ENCODE measurements at regions not wholly inside any gene's neighbourhood (a gene's known extent, or its start where the extent isn't known, plus 50 kb on each side); places are given as distances from the start of the nearest gene placed in this dataset.

- H3K4me3 ChIP-seq (ENCODE audit: low read depth in 2 of 2, low read length in 1 of 2): no peak overlapping the region
- no peak for DNase-seq
- no peaks in the 10 kb centered on the region for H3K36me3 ChIP-seq (replicated peaks in 1 of 2; ENCODE audit: control insufficient read depth in 1 of 2, insufficient read depth in 2 of 2, low read length in 1 of 2)
- H3K4me2 ChIP-seq: no peak overlapping the region
- no peaks in the 10 kb centered on the region for H3K79me2 ChIP-seq (ENCODE audit: insufficient read depth)
- CTCF ChIA-PET: no interaction called here
- H2AFZ ChIP-seq (ENCODE audit: low read depth): no peak overlapping the region
- no peaks in the 10 kb centered on the region for H3K9me3 ChIP-seq
- POLR2A ChIA-PET: no interaction called here
- TF ChIP-seq TAF1 (IDR thresholded peaks at IDR 0.05; ENCODE audit: borderline replicate concordance, low read depth, low read length): no peak
- TF ChIP-seq EP300 (IDR thresholded peaks at IDR 0.05; ENCODE audit: borderline replicate concordance in 1 of 2, low read depth in 1 of 2, low read length in 1 of 2): no peak
- TF ChIP-seq ELF1 (IDR thresholded peaks at IDR 0.05): no peak
- TF ChIP-seq ZBTB33 (IDR thresholded peaks at IDR 0.05; ENCODE audit: borderline replicate concordance, low read depth): no peak
- TF ChIP-seq GATA2 (CRISPR knock-in tag; IDR thresholded peaks at IDR 0.05): no peak
- TF ChIP-seq RXRA (IDR thresholded peaks at IDR 0.05; ENCODE audit: borderline replicate concordance, low read depth): no peak
- TF ChIP-seq PBX3 (IDR thresholded peaks at IDR 0.05): no peak
- TF ChIP-seq RFX5 (IDR thresholded peaks at IDR 0.05; ENCODE audit: low read length): no peak
- no peak for TF ChIP-seq NFIC (IDR thresholded peaks at IDR 0.05; ENCODE audit: borderline replicate concordance)
- no peak for TF ChIP-seq TCF12 (IDR thresholded peaks at IDR 0.05)
- no peak for TF ChIP-seq TEAD4 (IDR thresholded peaks at IDR 0.05; ENCODE audit: borderline replicate concordance, insufficient read depth)
- no peak for TF ChIP-seq USF2 (IDR thresholded peaks at IDR 0.05; ENCODE audit: borderline replicate concordance, low read depth, low read length)
- TF ChIP-seq GABPA (IDR thresholded peaks at IDR 0.05; ENCODE audit: low read depth): no peak
- TF ChIP-seq FOXJ3 (CRISPR knock-in tag; IDR thresholded peaks at IDR 0.05): no peak
- TF ChIP-seq CHD2 (IDR thresholded peaks at IDR 0.05; ENCODE audit: low read length, partially characterized antibody): no peak
- TF ChIP-seq MXI1 (IDR thresholded peaks at IDR 0.05; ENCODE audit: low read depth, low read length): no peak
- no peak for TF ChIP-seq IRF3 (IDR thresholded peaks at IDR 0.05; ENCODE audit: low read depth, low read length)
- no peak for TF ChIP-seq CTCF (IDR thresholded peaks at IDR 0.05)
- TF ChIP-seq RAD21 (IDR thresholded peaks at IDR 0.05; ENCODE audit: low read length): no peak
- no peaks in the 10 kb centered on the region for H3F3A ChIP-seq (replicated peaks; ENCODE audit: insufficient read depth)
- no peaks in the 10 kb centered on the region for H4K20me1 ChIP-seq (ENCODE audit: insufficient read depth)
- H3K4me1 ChIP-seq (ENCODE audit: control insufficient read depth in 1 of 2, insufficient read depth in 2 of 2, low read depth in 1 of 2, low read length in 1 of 2): no peaks in the 10 kb centered on the region
- no peak overlapping the region for H3K9ac ChIP-seq
- H3K9me2 ChIP-seq: no peaks in the 10 kb centered on the region
- H3K27me3 ChIP-seq (ENCODE audit: insufficient read depth): no peaks in the 10 kb centered on the region
- whole genome bisulfite sequencing (ENCODE audit: low lambda C conversion rate): 2% methylated on average over 2 of the region's 2 CpGs
- no peak overlapping the region for H3K27ac ChIP-seq (ENCODE audit: low read depth in 2 of 2, low read length in 1 of 2)
Observed at GRCh38 chr14:25803386-25804018, 753.6 kb upstream of the STXBP6 start.

All from SK-N-SH (cell line).